ENCODE measurements at regions not wholly inside any gene's neighbourhood (a gene's known extent, or its start where the extent isn't known, plus 50 kb on each side); places are given as distances from the start of the nearest gene placed in this dataset.
A peak's percentile ranks its signal among the peaks of the same experiment; 100 is the strongest.

- no peak for DNase-seq (ENCODE audit: low spot score)
Observed at GRCh38 chr6:130314271-130314670, 51.5 kb upstream of the TMEM200A start.

GRCh38 chr6:130313206-130313605 lies 52.6 kb upstream of the TMEM200A start:
- no peak for DNase-seq (ENCODE audit: low spot score)

GRCh38 chr6:130309028-130309427 lies 56.8 kb upstream of the TMEM200A start:
- no peak for DNase-seq (ENCODE audit: low spot score)

- DNase-seq (ENCODE audit: low spot score): peak; percentile 43
Observed at GRCh38 chr6:130307752-130308361, 58.0 kb upstream of the TMEM200A start.

- DNase-seq (ENCODE audit: low spot score): peak; percentile 4
Observed at GRCh38 chr6:130306377-130306776, 59.4 kb upstream of the TMEM200A start.

GRCh38 chr6:130303431-130303830 lies 62.4 kb upstream of the TMEM200A start:
- DNase-seq (ENCODE audit: low spot score): no peak

GRCh38 chr6:130298258-130298657 lies 67.6 kb upstream of the TMEM200A start:
- no peak for DNase-seq (ENCODE audit: low spot score)

GRCh38 chr6:130296854-130297253 lies 69.0 kb upstream of the TMEM200A start:
- no peak for DNase-seq (ENCODE audit: low spot score)

- DNase-seq (ENCODE audit: low spot score): peak; percentile 72
Observed at GRCh38 chr6:130293800-130294199, 71.0 kb upstream of the SAMD3 start.

GRCh38 chr6:130288065-130288464 lies 65.3 kb upstream of the SAMD3 start:
- no peak for DNase-seq (ENCODE audit: low spot score)

GRCh38 chr6:130282234-130282995 lies 59.7 kb upstream of the SAMD3 start:
- peak; percentile 9 for DNase-seq (ENCODE audit: low spot score)

GRCh38 chr6:130276507-130276906 lies 53.8 kb upstream of the SAMD3 start:
- no peak for DNase-seq (ENCODE audit: low spot score)

- no peak for DNase-seq (ENCODE audit: low spot score)
Observed at GRCh38 chr6:130274007-130274406, 51.3 kb upstream of the SAMD3 start.

Measured in A172 (cell line).